Activated CD8-positive, alpha-beta memory T cell treated with anti-CD3 and anti-CD28 coated beads, Interleukin-2, amount 50 U/mL, for 24 hours (primary cell): ENCODE measurements at regions not wholly inside any gene's neighbourhood (a gene's known extent, or its start where the extent isn't known, plus 50 kb on each side); places are given as distances from the start of the nearest gene placed in this dataset.
"Not testable (repeated sequence)": the region's sequence is repeated elsewhere in the genome, so short reads cannot be mapped to it uniquely, and the experiment has no call there.

Experiments
- DNase-seq: peaks from one replicate; pipeline ENCODE4 v3.0.0-alpha.2; 2020; ENCODE audit errors: extremely low read depth

DNA sequence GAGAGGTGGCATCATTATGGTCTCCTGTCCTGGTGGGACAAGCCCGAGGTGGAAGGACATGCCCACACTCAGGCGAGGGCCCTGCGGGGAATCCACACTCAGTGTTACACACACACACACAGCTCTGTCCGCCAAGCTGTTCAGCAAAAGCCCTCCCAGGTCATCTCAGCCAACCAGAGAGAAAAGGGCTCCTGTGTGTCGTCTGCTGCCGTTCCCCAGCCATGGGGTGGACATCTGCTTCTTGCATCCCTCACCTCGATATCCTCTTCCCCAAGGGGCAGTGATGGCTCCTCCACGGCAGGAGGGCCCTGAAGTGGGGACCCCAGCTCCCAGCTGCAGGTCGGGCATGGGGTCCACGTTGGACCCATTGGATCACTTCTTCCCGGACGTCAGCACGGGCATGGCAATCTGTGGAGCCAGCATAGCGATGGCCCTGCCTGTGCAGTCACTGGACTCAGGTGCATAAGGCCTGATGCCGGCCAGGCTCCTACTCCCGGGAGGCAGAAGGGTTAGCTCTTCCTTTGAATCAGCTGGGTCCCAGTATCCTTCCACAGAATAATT is 290.1 kb downstream of the C16orf95 start:
- no peak for DNase-seq

DNA sequence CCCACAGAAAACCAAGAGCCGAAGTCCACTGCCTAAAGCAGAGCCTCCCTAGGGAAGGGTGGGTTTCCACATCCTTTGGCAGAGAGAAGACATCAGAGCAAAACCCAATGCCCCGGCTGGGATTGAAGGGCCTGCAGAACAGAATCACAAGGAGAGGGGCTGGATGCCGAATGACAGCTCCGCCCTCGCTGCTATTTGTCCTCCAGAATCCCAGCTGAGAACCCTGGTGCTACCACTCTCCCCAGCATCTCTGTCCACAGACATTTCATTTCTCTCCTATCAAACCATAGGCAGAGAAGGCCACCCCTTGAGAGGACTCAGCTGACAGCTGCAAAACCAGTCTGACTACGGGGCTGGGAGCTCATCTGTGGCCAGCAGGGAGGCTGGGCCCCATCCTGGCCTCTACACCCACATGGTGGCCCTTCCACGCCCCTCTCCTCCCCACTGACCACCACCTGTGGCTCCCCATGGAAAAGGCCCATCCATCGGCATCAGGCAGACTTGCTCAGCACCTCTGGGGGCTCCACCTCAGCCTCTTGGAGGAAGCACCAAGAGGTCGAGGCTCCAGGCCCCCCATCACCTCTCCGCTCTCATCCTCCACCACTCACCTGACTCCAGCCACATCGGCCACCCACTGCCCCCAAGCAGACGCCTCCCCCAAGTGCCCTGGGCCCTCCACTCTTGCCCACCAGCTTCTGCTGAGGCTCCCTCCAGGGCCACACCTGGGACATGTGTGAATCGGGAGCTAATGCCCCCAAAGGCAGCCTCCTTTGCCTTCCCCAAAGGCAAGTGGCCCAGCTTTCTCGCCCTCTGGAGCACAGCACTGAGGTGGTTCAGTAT is 288.5 kb downstream of the C16orf95 start:
- DNase-seq, result no peak

GRCh38 chr16:87032554-87032953 is 284.6 kb downstream of the C16orf95 start:
- no peak for DNase-seq

DNA sequence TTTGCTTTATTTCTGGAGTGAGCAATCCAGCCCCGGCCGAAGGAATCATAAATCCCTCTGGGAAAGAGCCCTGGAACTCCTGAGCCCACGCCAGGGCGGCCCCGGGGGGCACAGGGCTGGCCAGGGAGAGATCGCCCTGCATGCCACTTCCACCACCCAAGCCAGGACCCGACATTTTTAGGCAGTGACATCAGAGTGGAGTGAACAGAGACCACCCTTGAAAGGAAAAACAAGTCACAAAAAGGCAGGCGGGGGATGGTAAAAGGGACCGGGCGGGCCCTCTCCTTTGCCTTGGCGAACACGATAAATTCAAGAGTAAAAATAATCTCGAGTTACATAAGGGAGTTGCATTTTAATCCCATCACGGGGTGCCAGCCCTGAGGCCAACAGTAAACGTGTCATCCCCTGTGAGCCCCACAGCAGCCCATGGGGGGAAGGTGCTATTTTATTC is 284.1 kb downstream of the C16orf95 start:
- no peak for DNase-seq

DNA sequence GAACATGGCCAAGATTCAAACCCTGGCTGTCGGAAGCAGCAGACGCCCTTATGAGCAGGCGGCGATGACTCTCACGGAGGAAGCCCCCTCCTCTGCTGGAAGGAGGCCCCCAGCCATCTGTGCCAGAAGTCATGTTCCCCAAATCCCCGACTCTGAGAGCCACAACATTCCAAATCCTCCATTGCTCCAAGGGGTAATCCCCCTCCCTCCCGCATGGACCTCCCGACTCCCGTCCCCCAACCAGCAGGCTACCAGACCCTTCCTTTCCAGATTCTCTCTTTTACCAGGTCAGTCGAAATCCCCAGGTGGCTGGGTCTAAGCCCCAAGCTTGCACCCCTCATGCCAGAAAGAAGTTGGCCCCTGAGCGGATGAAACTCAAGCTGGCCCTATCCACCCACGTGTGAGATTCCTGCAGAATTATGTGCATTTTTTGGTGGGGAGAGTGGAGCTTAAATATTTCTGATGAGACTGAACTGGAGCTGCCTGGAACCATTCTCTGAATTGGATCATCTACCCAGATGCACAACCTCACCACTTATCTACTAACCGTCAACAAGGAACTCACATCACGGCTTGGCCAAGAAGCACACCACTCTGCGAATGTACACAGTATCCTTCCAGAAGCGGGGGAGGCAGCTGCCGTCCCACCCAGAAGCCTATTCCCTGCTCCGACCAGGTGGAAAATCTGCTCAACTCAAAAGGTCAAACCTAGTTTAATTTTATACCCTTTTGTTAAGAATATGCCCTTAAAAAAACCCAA is 283.5 kb downstream of the C16orf95 start:
- DNase-seq, result no peak

- DNase-seq, result no peak
Measured at GRCh38 chr16:87034317-87034716, 282.9 kb downstream of the C16orf95 start.

- no peak for DNase-seq
Measured at GRCh38 chr16:87035053-87035452, 282.1 kb downstream of the C16orf95 start.

DNA sequence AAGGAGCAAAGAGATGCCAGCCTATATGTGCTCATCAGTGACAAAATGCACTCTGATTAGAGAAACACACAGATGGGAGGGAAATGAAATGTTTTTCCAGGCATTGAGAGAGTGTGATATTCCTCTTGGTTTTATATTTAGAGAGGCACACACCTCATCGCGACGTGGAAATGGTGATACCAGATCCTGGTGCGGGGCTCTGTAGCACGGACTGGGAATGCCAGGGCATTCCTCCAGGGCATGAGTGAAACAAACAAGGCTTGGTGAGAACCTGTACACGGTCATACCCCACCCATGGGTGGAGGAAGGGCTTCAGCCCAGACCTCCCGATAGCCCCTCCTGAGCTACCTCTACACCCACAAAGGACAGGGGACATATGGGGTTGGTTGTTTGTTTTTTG is 280.2 kb downstream of the C16orf95 start:
- no peak for DNase-seq

DNA sequence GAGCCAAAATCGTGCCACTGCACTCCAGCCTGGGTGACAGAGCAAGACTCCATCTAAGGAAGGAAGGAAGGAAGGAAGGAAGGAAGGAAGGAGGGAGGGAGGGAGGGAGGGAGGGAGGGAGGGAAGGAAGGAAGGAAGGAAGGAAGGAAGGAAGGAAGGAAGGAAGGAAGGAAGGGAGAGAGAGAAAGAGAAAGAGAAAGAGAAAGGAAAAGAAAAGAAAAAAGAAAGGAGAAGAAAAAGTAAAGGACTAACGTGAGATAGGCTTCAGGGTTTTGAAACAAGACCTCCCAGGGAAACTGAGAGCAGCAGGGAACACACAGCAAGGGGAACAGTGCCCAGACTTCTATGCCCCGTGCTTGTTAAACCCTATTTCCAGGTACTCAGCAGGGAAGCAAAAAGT is 278.7 kb downstream of the C16orf95 start:
- DNase-seq, result not testable (repeated sequence)

DNA sequence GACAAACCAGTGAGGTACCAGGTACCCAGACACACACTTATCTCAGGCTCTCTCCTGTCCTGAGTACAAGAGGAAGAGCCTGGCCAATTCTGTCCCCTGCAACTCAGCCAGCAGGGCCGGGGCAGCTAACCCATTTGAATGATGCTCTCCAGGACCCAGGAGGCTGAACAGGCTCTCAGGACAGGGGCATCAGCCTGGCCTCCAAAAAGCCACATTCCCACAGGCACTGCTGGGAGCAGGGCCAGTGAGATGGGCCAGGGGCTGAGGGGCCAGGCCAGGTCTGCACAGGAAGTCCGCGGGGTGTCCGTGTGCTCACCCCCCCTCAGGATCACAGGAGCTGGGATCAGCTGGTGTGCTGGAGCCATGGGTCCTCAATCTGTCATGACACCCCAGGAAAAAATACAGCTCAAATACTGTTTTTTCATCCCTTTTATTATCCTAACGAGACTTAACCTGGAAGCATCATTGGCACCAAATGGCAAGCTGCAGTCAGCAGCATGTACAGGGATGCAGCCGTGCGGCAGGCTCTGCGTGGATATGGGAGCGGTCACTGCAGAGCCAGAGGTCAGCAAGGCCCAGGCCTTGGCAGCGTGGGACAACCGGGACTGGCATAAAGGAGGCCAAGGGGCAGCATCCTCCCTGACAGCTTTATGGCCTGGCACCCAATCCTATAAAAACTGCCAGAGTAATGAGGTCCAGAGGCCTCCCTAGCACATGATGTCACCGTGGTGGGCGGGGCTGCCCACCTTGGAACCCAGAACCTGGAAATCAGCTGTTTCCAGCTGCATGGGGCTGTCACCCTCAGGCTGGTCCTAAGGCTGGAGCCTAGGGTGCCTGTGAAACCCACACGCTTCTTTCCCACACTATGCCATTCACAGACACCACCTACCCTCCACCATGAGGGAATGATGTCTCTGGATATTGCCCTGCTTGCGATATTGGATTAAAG is 276.7 kb downstream of the C16orf95 start:
- DNase-seq, result no peak

DNA sequence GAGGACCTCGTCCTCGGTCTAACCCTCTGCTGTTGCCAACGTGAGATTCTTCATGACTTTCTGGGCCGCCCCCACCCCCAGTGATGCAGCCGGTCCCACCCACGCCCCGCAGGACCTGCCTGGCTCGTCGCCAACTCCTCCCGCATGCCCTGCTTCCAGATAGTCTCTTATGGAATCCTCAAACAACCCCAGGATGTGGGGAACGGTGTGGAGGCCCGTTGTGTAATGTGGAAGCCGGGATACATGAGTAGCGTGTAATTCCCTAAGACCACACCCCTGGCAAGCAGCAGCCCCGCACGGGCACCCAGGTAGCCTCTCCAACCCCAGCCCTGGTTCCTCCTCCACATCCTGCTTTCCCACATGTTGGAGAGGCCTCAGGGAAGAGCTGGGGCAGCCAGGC is 275.9 kb downstream of the C16orf95 start:
- DNase-seq, result no peak

- DNase-seq, result no peak
Measured at GRCh38 chr16:87042551-87043230, 274.5 kb downstream of the C16orf95 start.

GRCh38 chr16:87043231-87044031 is 273.8 kb downstream of the C16orf95 start:
- no peak for DNase-seq

DNA sequence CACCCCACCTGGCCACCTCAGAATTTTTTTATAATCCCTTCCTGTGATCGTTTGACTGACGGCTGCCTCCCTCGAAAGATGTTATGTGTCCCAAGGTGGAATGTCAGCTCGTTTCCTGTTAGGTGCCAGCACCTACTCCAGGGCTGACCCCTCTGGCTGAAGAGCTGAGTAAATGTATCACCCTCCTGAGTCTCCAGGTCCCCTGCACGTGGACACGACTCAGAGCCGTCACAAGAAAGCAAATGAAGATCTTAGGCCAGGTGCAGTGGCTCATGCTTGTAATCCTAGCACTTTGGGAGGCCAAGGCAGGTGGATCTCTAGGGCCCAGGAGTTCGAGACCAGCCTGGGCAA is 273.2 kb downstream of the C16orf95 start:
- DNase-seq, result no peak

DNA sequence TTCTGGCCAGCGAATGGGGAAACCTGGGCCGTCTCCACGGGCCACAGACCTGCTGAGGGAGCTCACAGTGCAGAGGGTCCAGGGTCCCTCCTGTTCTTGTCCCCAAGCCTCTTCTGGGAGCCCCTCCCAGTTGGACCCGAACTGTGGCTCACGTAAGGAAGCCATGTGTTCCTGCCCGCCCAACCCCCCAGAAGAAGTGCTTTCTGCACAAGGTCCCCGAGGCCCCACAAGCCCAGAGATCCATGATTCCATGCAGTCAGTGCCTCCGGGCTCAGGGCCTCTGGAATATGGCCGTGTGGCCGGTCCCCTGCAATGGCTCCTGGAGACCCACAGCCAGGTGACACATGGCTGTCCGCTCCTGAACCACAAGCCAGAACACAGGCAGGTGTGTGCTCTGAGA is 272.4 kb downstream of the C16orf95 start:
- DNase-seq, result no peak

DNA sequence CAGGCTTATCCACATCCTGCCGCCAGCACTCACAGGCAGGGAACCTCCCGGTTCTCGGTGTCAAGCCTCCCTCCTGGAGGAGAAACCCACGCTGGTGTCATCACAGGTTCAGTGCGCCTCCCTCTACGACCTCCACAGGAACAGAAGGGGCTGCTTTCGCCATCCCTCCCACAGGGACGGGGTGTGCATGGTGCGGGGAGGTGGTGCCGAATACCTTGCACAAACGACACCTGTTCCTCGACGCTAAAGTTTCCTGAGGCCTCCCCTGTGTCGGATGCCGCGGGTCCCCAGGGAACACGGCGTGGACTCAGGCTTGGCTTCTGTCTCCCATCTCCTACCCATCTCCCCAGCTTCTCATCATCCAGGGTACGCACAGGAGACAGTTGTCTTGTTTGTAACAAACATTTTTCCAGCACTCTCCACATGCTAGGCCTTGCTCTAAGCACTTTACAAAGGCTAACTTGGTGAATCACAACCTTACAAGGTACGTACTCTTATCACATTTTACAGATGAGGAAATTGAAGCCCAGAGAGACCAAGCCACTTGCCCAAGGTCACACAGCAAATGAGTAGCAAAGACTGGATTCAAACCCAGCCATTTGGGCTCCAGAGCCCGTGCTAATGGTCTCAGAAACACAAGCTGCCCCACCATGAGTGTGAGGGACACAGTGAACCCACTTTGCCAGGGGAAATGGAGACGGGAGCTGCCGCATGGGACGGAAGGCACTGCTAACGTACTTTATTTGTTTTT is 271.6 kb downstream of the C16orf95 start:
- no peak for DNase-seq

GRCh38 chr16:87046235-87046634 is 271.0 kb downstream of the C16orf95 start:
- DNase-seq, result no peak

DNA sequence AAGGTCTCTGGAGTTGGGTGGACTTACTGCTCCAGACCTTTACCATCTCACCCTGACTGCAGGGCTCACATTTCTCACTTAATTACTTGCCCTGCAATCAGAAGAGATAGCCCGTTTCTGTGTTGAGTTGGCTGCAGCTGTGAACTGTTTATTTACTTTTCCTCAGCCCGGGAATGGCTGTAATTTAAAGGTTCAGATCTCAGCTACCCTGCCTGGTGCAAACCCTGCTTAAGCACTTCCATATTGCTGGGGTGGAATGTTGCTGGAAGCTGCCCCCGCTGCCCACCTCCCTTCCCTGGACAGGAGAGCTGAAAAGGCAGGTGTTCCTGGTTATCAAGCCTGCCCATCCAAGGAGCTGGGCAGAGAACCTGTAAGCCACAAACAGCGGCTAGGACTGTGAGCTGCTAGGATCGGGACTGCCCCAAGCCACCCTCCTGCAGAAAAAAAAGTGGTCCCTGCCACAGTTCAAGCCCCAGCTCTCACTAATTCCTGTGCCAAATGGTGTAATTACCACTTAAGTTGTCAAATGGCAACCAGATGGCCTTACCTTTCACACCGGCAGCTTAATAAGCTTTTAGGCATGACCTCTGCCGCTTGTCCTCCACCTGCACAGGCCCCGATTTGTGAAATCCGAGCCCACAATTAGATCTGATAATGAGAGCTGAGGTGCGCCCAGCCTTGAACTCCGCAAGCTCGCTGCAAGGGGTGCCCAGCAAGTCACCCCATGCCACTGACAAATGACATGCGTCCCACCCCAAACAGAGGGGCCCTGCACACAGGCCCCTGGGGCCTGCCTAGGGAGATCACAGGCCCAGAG is 269.8 kb downstream of the C16orf95 start:
- DNase-seq, result no peak
